IMR-90 (cell line): ENCODE measurements at regions not wholly inside any gene's neighbourhood (a gene's known extent, or its start where the extent isn't known, plus 50 kb on each side); places are given as distances from the start of the nearest gene placed in this dataset.

Experiments used
- ATAC-seq: fragments of 200-7000 bp; cut with Tn5 transposase; 2 replicates; pipeline ENCODE4 v1.9.1; 2020; ENCODE audit warnings: low read depth, mild to moderate bottlenecking, moderate library complexity
- BruUV-seq: library from RNA; stranded (reverse); fragments of 400-500 nt; replicated peaks from 2 replicates; lab custom pipeline; 2021; lab: Mats Ljungman, UMichigan
- CTCF ChIA-PET: fragments of 300-600 bp; formaldehyde crosslinking; extraction: SDS; loops from one replicate; lab custom pipeline; 2021; ENCODE audit warnings: antibody characterized with exemption; lab: Yijun Ruan, JAX
- POLR2A ChIA-PET: fragments of 300-600 bp; sonication (Branson Sonifier 250); formaldehyde crosslinking; loops from one replicate; lab custom pipeline; 2022; ENCODE audit warnings: antibody characterized with exemption; ENCODE audit not compliant: unreplicated experiment; lab: Charles Lee
- DNase-seq: peaks from one replicate; pipeline ENCODE4 v3.0.0; 2013
- H2AFZ ChIP-seq: replicated peaks from 2 replicates; pipeline ENCODE3; 2013; ENCODE audit warnings: low read length, mild to moderate bottlenecking; ENCODE audit not compliant: poor library complexity
- H2AK5ac ChIP-seq: 2 replicates; pipeline ENCODE4 v1.6.1; 2013; ENCODE audit warnings: low read depth, low read length, inconsistent platforms
- H2AK9ac ChIP-seq: replicated peaks from 2 replicates; pipeline ENCODE3; 2013; ENCODE audit warnings: mild to moderate bottlenecking, low read depth, low read length, moderate library complexity; ENCODE audit not compliant: poor library complexity
- H2BK120ac ChIP-seq: 2 replicates; pipeline ENCODE4 v1.6.1; 2013; ENCODE audit warnings: low read depth, low read length, inconsistent platforms
- H2BK15ac ChIP-seq: 3 replicates; pipeline ENCODE4 v1.6.1; 2013; ENCODE audit warnings: low read depth, low read length, inconsistent platforms
- H2BK20ac ChIP-seq: 2 replicates; pipeline ENCODE4 v1.6.1; 2013; ENCODE audit warnings: low read depth, mild to moderate bottlenecking, inconsistent platforms, low read length, moderate library complexity
- H2BK5ac ChIP-seq: 2 replicates; pipeline ENCODE4 v1.6.1; 2013; ENCODE audit warnings: mild to moderate bottlenecking, low read depth, low read length, inconsistent platforms; ENCODE audit not compliant: poor library complexity, severe bottlenecking
- H3K14ac ChIP-seq: replicated peaks from 2 replicates; pipeline ENCODE4 v1.6.1; 2013; ENCODE audit warnings: low read depth, low read length, inconsistent platforms
- H3K18ac ChIP-seq: 2 replicates; pipeline ENCODE4 v1.6.1; 2013; ENCODE audit warnings: low read depth, low read length, control low read depth
- H3K23ac ChIP-seq: 2 replicates; pipeline ENCODE4 v1.6.1; 2013; ENCODE audit warnings: low read depth, low read length, inconsistent platforms
- H3K27ac ChIP-seq: 2 replicates; pipeline ENCODE4 v1.5.1; 2013; ENCODE audit warnings: mild to moderate bottlenecking, control low read depth, low read length; ENCODE audit not compliant: insufficient read depth
- H3K27me3 ChIP-seq: 2 replicates; pipeline ENCODE4 v1.6.1; 2013; ENCODE audit warnings: low read length; ENCODE audit not compliant: control insufficient read depth, insufficient read depth
- H3K36me3 ChIP-seq: 2 replicates; pipeline ENCODE4 v1.6.1; 2013; ENCODE audit warnings: low read length, mixed read lengths; ENCODE audit not compliant: control insufficient read depth, insufficient read depth
- H3K4ac ChIP-seq: 2 replicates; pipeline ENCODE4 v1.6.1; 2013; ENCODE audit warnings: low read depth, low read length, inconsistent platforms
- H3K4me1 ChIP-seq: 2 replicates; pipeline ENCODE4 v1.6.1; 2013; ENCODE audit warnings: low read length, mixed read lengths; ENCODE audit not compliant: control insufficient read depth, insufficient read depth
- H3K4me2 ChIP-seq: 2 replicates; pipeline ENCODE4 v1.6.1; 2013; ENCODE audit warnings: low read depth, mild to moderate bottlenecking, control low read depth, low read length, moderate library complexity
- H3K4me3 ChIP-seq: 2 replicates; pipeline ENCODE4 v1.5.1; 2013; ENCODE audit warnings: low read depth, mild to moderate bottlenecking, control low read depth, low read length, moderate library complexity; ENCODE audit not compliant: insufficient read depth
- H3K56ac ChIP-seq: 2 replicates; pipeline ENCODE4 v1.6.1; 2013; ENCODE audit warnings: low read length, inconsistent platforms; ENCODE audit not compliant: insufficient read depth; ENCODE audit errors: extremely low read depth
- H3K79me1 ChIP-seq, 2 experiments: 2 replicates each; pipeline ENCODE4 v1.6.1; 2013; ENCODE audit warnings: low read length in 2 of 2, inconsistent platforms in 1 of 2, low read depth in 1 of 2
- H3K9ac ChIP-seq: 2 replicates; pipeline ENCODE4 v1.6.1; 2013; ENCODE audit warnings: low read depth, low read length, control low read depth
- H3K9me1 ChIP-seq: 2 replicates; pipeline ENCODE4 v1.6.1; 2013; ENCODE audit warnings: low read length, inconsistent platforms; ENCODE audit not compliant: insufficient read depth
- H3K9me3 ChIP-seq: 2 replicates; pipeline ENCODE4 v1.6.1; 2013; ENCODE audit warnings: low read length; ENCODE audit not compliant: control insufficient read depth, insufficient read depth
- H4K20me1 ChIP-seq: 2 replicates; pipeline ENCODE4 v1.6.1; 2013; ENCODE audit warnings: low read length, inconsistent platforms; ENCODE audit not compliant: insufficient read depth
- H4K5ac ChIP-seq: 2 replicates; pipeline ENCODE4 v1.6.1; 2013; ENCODE audit warnings: mild to moderate bottlenecking, low read depth, low read length, control low read depth
- H4K8ac ChIP-seq, 2 experiments: 2 replicates each; pipeline ENCODE4 v1.6.1; 2013; ENCODE audit warnings: low read depth in 2 of 2, low read length in 2 of 2, control low read depth in 1 of 2, inconsistent platforms in 1 of 2
- H4K91ac ChIP-seq: 2 replicates; pipeline ENCODE4 v1.6.1; 2013; ENCODE audit warnings: low read depth, low read length, inconsistent platforms; ENCODE audit not compliant: insufficient read depth
- BHLHE40 ChIP-seq: fragments of 150-350 bp; IDR thresholded peaks from 2 replicates; pipeline ENCODE4 v1.6.1; 2016; ENCODE audit warnings: mild to moderate bottlenecking, low read depth, low read length
- CEBPB ChIP-seq: IDR thresholded peaks from 2 replicates; pipeline ENCODE4 v1.6.1; 2012; ENCODE audit warnings: low read depth, low read length, improper control_type of control experiment
- CHD1 ChIP-seq: IDR thresholded peaks from 2 replicates; pipeline ENCODE4 v1.6.1; 2012; ENCODE audit warnings: low read depth, low read length, improper control_type of control experiment
- ELK1 ChIP-seq: fragments of 150-350 bp; IDR thresholded peaks from 2 replicates; pipeline ENCODE4 v1.6.1; 2016; ENCODE audit warnings: low read depth, mild to moderate bottlenecking, low read length, moderate library complexity, borderline replicate concordance
- FOS ChIP-seq: fragments of 150-350 bp; IDR thresholded peaks from 2 replicates; pipeline ENCODE4 v1.6.1; 2016; ENCODE audit warnings: low read depth, low read length
- MAFK ChIP-seq: IDR thresholded peaks from 2 replicates; pipeline ENCODE4 v1.6.1; 2012; ENCODE audit warnings: low read depth, low read length, improper control_type of control experiment
- MAZ ChIP-seq: IDR thresholded peaks from 2 replicates; pipeline ENCODE4 v1.6.1; 2012; ENCODE audit warnings: low read depth, mild to moderate bottlenecking, low read length, improper control_type of control experiment, moderate library complexity, borderline replicate concordance
- MXI1 ChIP-seq: IDR thresholded peaks from 2 replicates; pipeline ENCODE4 v1.6.1; 2012; ENCODE audit warnings: low read depth, mild to moderate bottlenecking, low read length, moderate library complexity, borderline replicate concordance
- NFE2L2 ChIP-seq: fragments of 150-350 bp; IDR thresholded peaks from 2 replicates; pipeline ENCODE4 v1.6.1; 2016; ENCODE audit warnings: low read depth, mild to moderate bottlenecking, low read length
- POLR2A ChIP-seq: IDR thresholded peaks from 2 replicates; pipeline ENCODE4 v1.6.1; 2012; ENCODE audit warnings: mild to moderate bottlenecking, low read depth, low read length
- RAD21 ChIP-seq: IDR thresholded peaks from 2 replicates; pipeline ENCODE4 v1.6.1; 2012; ENCODE audit warnings: low read length, improper control_type of control experiment
- RCOR1 ChIP-seq: IDR thresholded peaks from 2 replicates; pipeline ENCODE4 v1.6.1; 2012; ENCODE audit warnings: mild to moderate bottlenecking, low read length, improper control_type of control experiment; ENCODE audit not compliant: insufficient replicate concordance
- RFX5 ChIP-seq: IDR thresholded peaks from 2 replicates; pipeline ENCODE4 v1.8.0; 2012; ENCODE audit warnings: low read depth, mild to moderate bottlenecking, low read length, moderate library complexity
- SMC3 ChIP-seq: fragments of 150-350 bp; IDR thresholded peaks from 2 replicates; pipeline ENCODE4 v1.6.1; 2016; ENCODE audit warnings: low read depth, mild to moderate bottlenecking, antibody characterized with exemption, low read length, moderate library complexity
- WGBS, 2 experiments: methylation state at CpG; one replicate each; pipeline versions ENCODE4 v1.1.5 to v1.1.7; 2013; ENCODE audit warnings: missing lambda C conversion rate in 2 of 2; ENCODE audit not compliant: insufficient read length in 1 of 2; ENCODE audit errors: extremely low coverage in 2 of 2; 5-methylcytosine and 5-hydroxymethylcytosine counted together
- dilution Hi-C: fragments of 300-500 bp; cut with HindIII; formaldehyde crosslinking; loops from one replicate; pipeline ENCODE4 v1.14.3; 2018; ENCODE audit warnings: low sequenced_read_pairs; ENCODE audit not compliant: unreplicated experiment
- in situ Hi-C: fragments of 300-500 bp; cut with MboI; formaldehyde crosslinking; loops from 3 replicates; pipeline ENCODE4 v1.14.3; 2019; ENCODE audit warnings: low sequenced_read_pairs, inconsistent platforms, mixed read lengths
- intact Hi-C: fragments of 100-400 bp; cut with micrococcal nuclease; formaldehyde crosslinking; loops from 2 replicates; pipeline ENCODE4 v1.10.0; 2022
- TF ChIP-seq, protein P1 (sequence below): conservative IDR thresholded peaks from 2 replicates; pipeline ENCODE4 v1.5.1; 2012; ENCODE audit warnings: mild to moderate bottlenecking, low read depth, low read length, improper control_type of control experiment
- TF ChIP-seq, protein P2 (sequence below): fragments of 150-350 bp; IDR thresholded peaks from 2 replicates; pipeline ENCODE4 v1.6.1; 2017; ENCODE audit warnings: mild to moderate bottlenecking, antibody characterized with exemption, low read length, low read depth

DNA sequence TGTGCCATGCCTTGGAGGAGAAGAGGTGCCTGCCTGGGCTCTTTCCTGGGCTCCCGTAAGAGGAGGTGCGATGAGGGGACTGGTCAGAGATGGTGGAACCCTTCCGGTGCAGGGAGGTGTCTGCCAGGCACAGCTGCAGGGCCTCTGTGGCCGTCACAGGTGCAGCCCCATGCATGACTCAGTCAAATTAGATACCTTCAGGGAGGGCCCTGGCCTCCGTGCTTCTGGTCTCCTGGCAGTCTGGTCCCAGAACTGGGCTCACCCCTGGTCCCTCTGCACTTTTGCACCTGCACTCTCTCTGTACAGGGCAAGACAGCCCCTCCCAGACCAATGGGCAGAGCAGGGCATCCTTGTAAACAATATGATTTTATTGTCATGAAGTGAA lies 49.9 kb upstream of the LRPAP1 start:
- Histone ChIP-seq H4K20me1 (no peaks in the 10 kb centered on the region), H2BK120ac (no peak overlapping the region), H4K91ac (no peak overlapping the region), H3K14ac (no peak overlapping the region), H3K4me3 (no peak overlapping the region), H2BK20ac (no peak overlapping the region), H2AFZ (no peak overlapping the region), H4K8ac (no peak overlapping the region), H3K23ac (no peak overlapping the region), H2AK5ac (no peak overlapping the region), H3K36me3 (no peaks in the 10 kb centered on the region), H3K79me1 (no peaks in the 10 kb centered on the region), H3K27ac (no peak overlapping the region), H3K4me1 (no peaks in the 10 kb centered on the region), H2AK9ac (no peak overlapping the region), H3K4me2 (no peak overlapping the region), H3K56ac (no peak overlapping the region), H2BK15ac (no peak overlapping the region), H3K18ac (no peak overlapping the region), H3K9me3 (no peaks in the 10 kb centered on the region), H4K5ac (no peak overlapping the region), H2BK5ac (no peak overlapping the region), H3K27me3 (peaks cover 2% of the 10 kb centered on the region; the same call in 1 of the 2 replicates), H3K4ac (no peak overlapping the region), H3K9me1 (no peaks in the 10 kb centered on the region), H3K9ac (no peak overlapping the region)
- in situ Hi-C loops (no loop called here), intact Hi-C loops (no loop called here), dilution Hi-C loops (no loop called here)
- WGBS, 2 experiments = no CpG with 5 or more reads among the region's 5 CpGs
- DNase-seq (no peak), ATAC-seq (no peak)
- BruUV-seq = no TSS peak
- POLR2A ChIA-PET = no interaction called here
- CTCF ChIA-PET = no interaction called here
- TF ChIP-seq MAFK = no peak
- TF ChIP-seq FOS = no peak
- no peak for TF ChIP-seq MXI1
- TF ChIP-seq SMC3 = no peak
- TF ChIP-seq BHLHE40 = no peak
- TF ChIP-seq CHD1 = no peak
- no peak for TF ChIP-seq NFE2L2
- TF ChIP-seq MAZ = no peak
- no peak for TF ChIP-seq POLR2A
- no peak for TF ChIP-seq RCOR1
- TF ChIP-seq, protein P1, sequence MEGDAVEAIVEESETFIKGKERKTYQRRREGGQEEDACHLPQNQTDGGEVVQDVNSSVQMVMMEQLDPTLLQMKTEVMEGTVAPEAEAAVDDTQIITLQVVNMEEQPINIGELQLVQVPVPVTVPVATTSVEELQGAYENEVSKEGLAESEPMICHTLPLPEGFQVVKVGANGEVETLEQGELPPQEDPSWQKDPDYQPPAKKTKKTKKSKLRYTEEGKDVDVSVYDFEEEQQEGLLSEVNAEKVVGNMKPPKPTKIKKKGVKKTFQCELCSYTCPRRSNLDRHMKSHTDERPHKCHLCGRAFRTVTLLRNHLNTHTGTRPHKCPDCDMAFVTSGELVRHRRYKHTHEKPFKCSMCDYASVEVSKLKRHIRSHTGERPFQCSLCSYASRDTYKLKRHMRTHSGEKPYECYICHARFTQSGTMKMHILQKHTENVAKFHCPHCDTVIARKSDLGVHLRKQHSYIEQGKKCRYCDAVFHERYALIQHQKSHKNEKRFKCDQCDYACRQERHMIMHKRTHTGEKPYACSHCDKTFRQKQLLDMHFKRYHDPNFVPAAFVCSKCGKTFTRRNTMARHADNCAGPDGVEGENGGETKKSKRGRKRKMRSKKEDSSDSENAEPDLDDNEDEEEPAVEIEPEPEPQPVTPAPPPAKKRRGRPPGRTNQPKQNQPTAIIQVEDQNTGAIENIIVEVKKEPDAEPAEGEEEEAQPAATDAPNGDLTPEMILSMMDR = no peak
- no peak for TF ChIP-seq RAD21
- no peak for TF ChIP-seq RFX5
- TF ChIP-seq ELK1 = no peak
- TF ChIP-seq, protein P2, sequence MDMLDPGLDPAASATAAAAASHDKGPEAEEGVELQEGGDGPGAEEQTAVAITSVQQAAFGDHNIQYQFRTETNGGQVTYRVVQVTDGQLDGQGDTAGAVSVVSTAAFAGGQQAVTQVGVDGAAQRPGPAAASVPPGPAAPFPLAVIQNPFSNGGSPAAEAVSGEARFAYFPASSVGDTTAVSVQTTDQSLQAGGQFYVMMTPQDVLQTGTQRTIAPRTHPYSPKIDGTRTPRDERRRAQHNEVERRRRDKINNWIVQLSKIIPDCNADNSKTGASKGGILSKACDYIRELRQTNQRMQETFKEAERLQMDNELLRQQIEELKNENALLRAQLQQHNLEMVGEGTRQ = no peak
- TF ChIP-seq CEBPB = no peak
